GM12878 (cell line): ENCODE measurements at regions not wholly inside any gene's neighbourhood (a gene's known extent, or its start where the extent isn't known, plus 50 kb on each side); places are given as distances from the start of the nearest gene placed in this dataset.

ENCODE experiments used
- BHLHE40 ChIP-seq, 2 experiments: fragments of 450-650 bp in 1 of 2; IDR thresholded peaks; 2 replicates each; pipeline ENCODE4 v1.6.1; 2011 to 2017; ENCODE audit warnings: low read depth in 2 of 2, borderline replicate concordance in 1 of 2, improper control_type of control experiment in 1 of 2, low read length in 1 of 2, mild to moderate bottlenecking in 1 of 2
- CTCF ChIP-seq, 3 experiments: IDR thresholded peaks in 2 of 3; conservative IDR thresholded peaks in 1 of 3; 2 replicates each; pipeline ENCODE4 v1.5.1; 2011; ENCODE audit warnings: low read depth in 3 of 3, low read length in 3 of 3, mild to moderate bottlenecking in 3 of 3, control low read depth in 2 of 3, moderate library complexity in 2 of 3, inconsistent platforms in 1 of 3, mixed read lengths in 1 of 3; ENCODE audit not compliant: control insufficient read depth in 2 of 3, insufficient read depth in 1 of 3; ENCODE audit errors: extremely low read depth in 1 of 3
- REST ChIP-seq: IDR thresholded peaks from 2 replicates; pipeline ENCODE4 v1.6.1; 2012; ENCODE audit warnings: mild to moderate bottlenecking, low read depth, low read length
- SIN3A ChIP-seq: IDR thresholded peaks from 2 replicates; pipeline ENCODE4 v1.6.1; 2012; ENCODE audit warnings: low read depth, low read length, improper control_type of control experiment
- TBL1XR1 ChIP-seq: IDR thresholded peaks from 2 replicates; pipeline ENCODE4 v1.6.1; 2012; ENCODE audit warnings: low read depth, low read length, improper control_type of control experiment

DNA sequence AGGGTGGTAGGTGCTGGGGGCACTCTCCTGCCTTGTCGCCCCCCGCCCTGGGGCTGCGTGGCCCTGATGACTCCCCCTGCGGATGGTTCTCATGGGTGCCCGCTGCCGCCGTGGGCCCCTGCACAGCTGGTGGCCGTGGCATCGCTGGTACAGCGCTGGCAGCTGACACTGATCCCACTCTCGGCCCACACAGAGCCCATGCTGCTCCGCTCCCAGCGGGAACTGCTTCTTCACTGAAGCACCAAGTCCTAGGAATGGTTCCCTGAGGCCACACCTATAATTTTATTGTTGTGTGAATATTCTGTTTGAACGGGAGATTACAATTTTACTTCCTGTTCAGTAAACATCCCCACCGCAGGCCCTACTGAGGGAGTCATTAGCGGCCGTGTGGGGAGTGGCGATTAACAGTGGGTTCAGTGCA is 138.6 kb upstream of the NKX1-1 start:
- no peak for TF ChIP-seq CTCF (IDR thresholded peaks at IDR 0.05 in 2 of 3, conservative IDR thresholded peaks at IDR 0.05 in 1 of 3; ENCODE audit: control insufficient read depth in 2 of 3, extremely low read depth in 1 of 3, insufficient read depth in 1 of 3, low read depth in 3 of 3, low read length in 3 of 3)
- TF ChIP-seq BHLHE40 (IDR thresholded peaks at IDR 0.05; ENCODE audit: borderline replicate concordance in 1 of 2, low read depth in 2 of 2, low read length in 1 of 2) = no peak
- no peak for TF ChIP-seq SIN3A
- no peak for TF ChIP-seq TBL1XR1
- TF ChIP-seq REST = no peak
